HG03159 (cell line): ENCODE measurements at regions not wholly inside any gene's neighbourhood (a gene's known extent, or its start where the extent isn't known, plus 50 kb on each side); places are given as distances from the start of the nearest gene placed in this dataset.
A peak's percentile ranks its signal among the peaks of the same experiment; 100 is the strongest.

Source experiments
- ATAC-seq: cut with Tn5 transposase; IDR thresholded peaks from one replicate; pipeline ENCODE4 v1.9.1; 2021; ENCODE audit warnings: mild to moderate bottlenecking, moderate library complexity; ENCODE audit not compliant: unreplicated experiment

GRCh38 chr3:30201715-30202114 lies 404.7 kb upstream of the TGFBR2 start:
- no peak for ATAC-seq

DNA sequence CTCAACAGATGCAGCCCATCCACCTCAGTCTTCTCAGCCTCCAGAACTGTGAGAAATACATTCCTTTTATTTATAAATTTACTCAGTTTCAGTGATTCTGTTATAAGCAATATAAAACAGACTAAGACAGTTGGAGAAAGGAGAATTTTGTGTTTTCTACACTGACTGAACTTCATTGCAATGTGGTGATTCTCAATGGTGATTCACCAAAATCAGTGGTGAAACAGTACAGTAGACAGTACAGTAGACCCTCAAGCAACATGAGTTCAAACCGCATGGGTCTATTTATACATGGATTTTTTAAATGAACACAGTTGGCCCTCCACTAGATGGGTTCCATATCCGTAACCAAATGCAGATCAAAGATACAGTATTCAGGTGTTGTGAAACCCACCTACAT lies 403.1 kb upstream of the TGFBR2 start:
- ATAC-seq, result no peak

DNA sequence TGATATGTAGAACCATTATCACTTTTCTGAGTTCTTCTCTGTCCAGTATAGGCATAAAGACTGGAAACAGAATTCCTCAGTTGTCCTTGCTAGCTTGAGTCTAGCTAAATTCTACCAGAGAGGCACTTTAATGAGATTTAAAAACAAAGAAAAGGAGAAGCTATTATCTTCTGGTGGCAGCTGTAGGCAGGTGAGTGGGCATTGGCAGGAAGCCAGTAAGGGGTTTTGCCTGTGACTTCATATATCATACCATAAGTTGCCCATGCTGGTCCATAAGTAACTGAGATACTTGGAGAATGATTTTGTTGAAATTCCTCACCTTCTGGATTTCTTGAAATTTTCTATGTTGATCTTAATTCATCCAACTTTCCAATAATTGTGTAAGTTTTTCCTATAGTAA lies 402.3 kb upstream of the TGFBR2 start:
- no peak for ATAC-seq

GRCh38 chr3:30206051-30206450 lies 400.4 kb upstream of the TGFBR2 start:
- no peak for ATAC-seq

DNA sequence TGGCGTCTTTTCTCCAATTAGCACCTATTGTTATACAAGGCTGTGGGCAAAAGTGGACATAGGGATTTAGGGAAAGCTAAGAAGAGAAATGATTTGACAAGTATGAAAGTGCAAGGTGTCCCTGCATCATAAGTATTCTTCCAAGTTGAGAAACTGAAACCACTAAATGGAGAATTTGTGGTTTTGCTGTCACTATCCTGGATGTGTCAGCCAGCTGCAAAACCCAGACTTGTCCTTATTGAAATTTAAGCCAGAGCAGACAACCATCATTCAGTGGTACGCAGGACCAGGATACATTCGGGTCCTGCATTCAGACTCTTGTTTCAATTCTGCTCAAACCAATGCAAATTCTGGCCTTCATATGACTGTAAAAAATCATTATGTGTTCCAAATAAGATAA lies 384.8 kb upstream of the TGFBR2 start:
- ATAC-seq, result no peak

- no peak for ATAC-seq
These were observed 384.0 kb upstream of the TGFBR2 start for GRCh38 chr3:30222441-30222840.

DNA sequence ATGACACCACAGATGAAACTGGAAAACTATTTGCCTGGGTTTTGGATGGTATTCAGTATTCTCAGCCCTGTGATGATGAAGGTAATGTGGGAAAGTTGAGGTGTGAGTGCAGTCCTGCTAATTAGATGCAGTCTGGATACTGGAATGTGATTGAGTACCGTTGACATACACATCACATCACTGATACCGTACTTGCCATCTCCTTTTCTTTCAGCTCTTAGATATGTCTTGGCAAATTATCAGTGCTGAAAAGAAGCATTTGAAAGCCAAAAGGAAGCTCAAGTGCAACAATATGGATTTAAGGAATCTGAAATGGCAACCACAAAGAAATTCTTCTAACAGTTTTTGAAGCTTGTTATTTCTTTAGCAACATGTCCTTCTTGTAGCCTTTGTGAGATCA lies 381.4 kb upstream of the TGFBR2 start:
- ATAC-seq, result no peak

DNA sequence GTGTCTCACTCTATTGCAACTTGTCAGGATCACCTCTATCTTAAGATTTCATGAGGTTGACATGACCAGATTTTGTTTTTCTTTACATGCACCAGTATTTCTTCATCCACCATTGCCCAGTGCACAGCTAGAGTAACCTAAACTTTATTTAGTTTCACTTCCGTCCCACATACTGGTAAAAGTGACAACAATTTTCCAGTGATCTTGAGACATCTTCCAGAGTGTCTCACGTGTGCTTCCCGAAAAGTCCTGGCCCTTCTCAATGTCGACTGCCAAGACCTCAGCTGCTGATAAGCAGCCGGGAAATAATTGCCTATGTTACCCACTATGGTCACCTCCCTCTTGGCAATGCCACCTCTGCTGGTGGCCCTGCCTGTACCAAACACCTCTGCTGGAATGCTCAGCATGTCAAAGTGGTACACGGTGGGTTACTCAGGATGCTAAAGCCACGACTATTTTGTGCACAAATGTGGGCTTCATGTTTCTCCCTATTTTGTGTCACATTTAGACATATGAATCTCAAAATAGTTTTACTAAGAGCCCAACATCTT lies 379.7 kb upstream of the TGFBR2 start:
- no peak for ATAC-seq

- ATAC-seq, result no peak
These were observed 378.7 kb upstream of the TGFBR2 start for GRCh38 chr3:30227571-30228301.

GRCh38 chr3:30228302-30228631 lies 378.1 kb upstream of the TGFBR2 start:
- ATAC-seq, result no peak

- ATAC-seq, result no peak
These were observed 374.9 kb upstream of the TGFBR2 start for GRCh38 chr3:30231277-30232141.

GRCh38 chr3:30232142-30232541 lies 374.3 kb upstream of the TGFBR2 start:
- ATAC-seq, result no peak

DNA sequence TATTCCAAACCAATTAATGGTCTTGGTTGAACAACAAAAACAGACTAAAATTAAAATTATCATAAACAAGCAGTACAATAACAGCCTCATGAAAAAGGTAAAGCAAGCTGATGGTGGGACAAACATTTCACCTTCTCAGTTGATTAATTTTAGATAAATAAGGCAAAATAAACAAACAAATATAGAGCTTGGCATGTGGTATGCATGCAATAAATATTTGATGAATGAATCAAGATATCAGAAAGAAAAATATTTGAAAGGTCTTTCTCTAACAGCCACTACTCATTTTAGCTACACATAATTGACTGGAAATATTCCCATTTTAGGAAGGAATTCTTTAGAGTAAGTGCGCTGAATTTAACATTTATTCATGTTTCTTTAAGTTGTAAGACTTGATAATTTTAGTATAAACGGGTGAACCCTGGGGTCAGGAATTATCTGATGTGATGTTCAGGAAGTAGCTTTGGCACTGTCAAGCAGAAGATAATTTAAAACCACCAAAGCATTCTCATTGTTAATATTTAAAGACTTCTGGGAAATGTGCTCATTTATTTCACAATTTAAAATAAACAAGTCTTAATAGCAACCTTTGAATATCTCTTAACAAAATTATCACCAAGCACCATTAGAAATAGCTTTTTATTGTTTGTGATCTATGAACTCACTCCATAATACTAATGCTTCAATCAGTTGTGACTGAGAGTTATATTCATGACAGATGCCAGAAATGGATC lies 372.3 kb upstream of the TGFBR2 start:
- ATAC-seq, result no peak

- ATAC-seq, result no peak
These were observed 370.4 kb upstream of the TGFBR2 start for GRCh38 chr3:30236011-30236410.

GRCh38 chr3:30241721-30242120 lies 364.7 kb upstream of the TGFBR2 start:
- ATAC-seq, result no peak

GRCh38 chr3:30245858-30246622 lies 360.4 kb upstream of the TGFBR2 start:
- no peak for ATAC-seq

DNA sequence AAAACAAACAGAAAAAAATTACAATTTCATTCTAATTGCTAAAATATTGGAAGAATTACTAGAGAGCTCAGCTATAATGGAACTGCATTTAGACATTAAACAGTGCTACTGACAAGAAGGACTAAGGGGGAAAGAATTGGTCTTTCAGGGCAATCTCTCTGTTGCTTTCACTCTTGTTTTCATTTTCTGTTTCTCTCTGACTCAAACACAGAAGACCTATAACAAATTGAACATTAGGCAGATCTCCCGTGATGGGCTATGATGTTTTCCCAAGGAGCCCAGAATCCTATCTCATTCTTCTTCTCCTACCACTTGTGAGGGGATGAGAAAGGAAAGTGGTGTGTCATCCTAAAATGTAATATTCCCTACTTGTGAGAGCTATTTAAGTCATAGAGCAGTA lies 358.0 kb upstream of the TGFBR2 start:
- ATAC-seq, result peak; percentile 95

- ATAC-seq, result no peak
These were observed 353.9 kb upstream of the TGFBR2 start for GRCh38 chr3:30252474-30252873.

- no peak for ATAC-seq
These were observed 352.6 kb upstream of the TGFBR2 start for GRCh38 chr3:30253832-30254231.

DNA sequence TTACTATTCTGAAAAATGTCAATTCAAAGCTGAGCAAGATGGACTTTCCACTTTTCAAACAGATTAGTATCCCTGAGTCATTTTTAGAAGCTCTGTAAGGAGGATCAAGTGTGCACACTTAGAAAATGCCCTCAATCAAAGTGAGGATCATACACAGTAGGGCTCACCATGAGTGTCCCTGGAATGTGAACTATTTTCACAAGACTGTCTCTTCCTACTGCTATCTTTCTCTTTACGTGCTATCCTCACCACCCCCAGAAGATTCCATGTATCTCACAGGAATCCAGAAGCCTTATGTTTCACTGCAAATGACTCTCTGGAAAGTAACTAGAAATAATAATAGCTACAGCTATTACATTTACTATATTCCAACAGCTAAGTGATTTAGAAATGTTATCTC lies 349.9 kb upstream of the TGFBR2 start:
- no peak for ATAC-seq
